ENCODE measurements at regions not wholly inside any gene's neighbourhood (a gene's known extent, or its start where the extent isn't known, plus 50 kb on each side); places are given as distances from the start of the nearest gene placed in this dataset.
A peak's percentile ranks its signal among the peaks of the same experiment; 100 is the strongest.

GRCh38 chr13:88948501-88948900 is 1277.3 kb downstream of the SLITRK5 start:
- WGBS, 3 donors: 66 to 74% (median 67%) methylated on average over 3 of the region's 3 CpGs
- Histone ChIP-seq H3K4me3 (no peak overlapping the region), H3K4me1 (ENCODE audit: insufficient read depth) (no peaks in the 10 kb centered on the region), H3K9me3 (no peaks in the 10 kb centered on the region), H3K27ac (no peak overlapping the region), H3K27me3 (no peaks in the 10 kb centered on the region), H3K36me3 (no peaks in the 10 kb centered on the region)
- TF ChIP-seq EP300 (IDR thresholded peaks at IDR 0.05) (no peak), CTCF (IDR thresholded peaks at IDR 0.05) (no peak), POLR2A (IDR thresholded peaks at IDR 0.05) (no peak)
- intact Hi-C loops (cut with DNase I): no loop called here
- DNase-seq: no peak

GRCh38 chr13:88958821-88959220 is 1287.7 kb downstream of the SLITRK5 start:
- intact Hi-C loops (cut with DNase I): no loop called here
- H3K27ac ChIP-seq: no peak overlapping the region
- H3K4me1 ChIP-seq (ENCODE audit: insufficient read depth): no peaks in the 10 kb centered on the region
- WGBS, 3 donors: 2 to 4% (median 3%) methylated on average over 2 of the region's 2 CpGs
- no peaks in the 10 kb centered on the region for H3K9me3 ChIP-seq
- DNase-seq: peak in 2 of 5 donors; percentile 39 to 43
- no peak for TF ChIP-seq CTCF (IDR thresholded peaks at IDR 0.05)
- TF ChIP-seq EP300 (IDR thresholded peaks at IDR 0.05): no peak
- TF ChIP-seq POLR2A (IDR thresholded peaks at IDR 0.05): no peak
- no peaks in the 10 kb centered on the region for H3K27me3 ChIP-seq
- no peaks in the 10 kb centered on the region for H3K36me3 ChIP-seq
- no peak overlapping the region for H3K4me3 ChIP-seq

GRCh38 chr13:88976466-88976865 is 1305.3 kb downstream of the SLITRK5 start:
- Histone ChIP-seq H3K9me3 (no peaks in the 10 kb centered on the region), H3K36me3 (no peaks in the 10 kb centered on the region), H3K27ac (no peak overlapping the region), H3K4me3 (no peak overlapping the region), H3K4me1 (ENCODE audit: insufficient read depth) (no peaks in the 10 kb centered on the region), H3K27me3 (no peaks in the 10 kb centered on the region)
- no peak for DNase-seq
- TF ChIP-seq POLR2A (IDR thresholded peaks at IDR 0.05) (no peak), CTCF (IDR thresholded peaks at IDR 0.05) (no peak), EP300 (IDR thresholded peaks at IDR 0.05) (no peak)
- WGBS, 3 donors: 48 to 60% (median 53%) methylated on average over 4 of the region's 4 CpGs
- intact Hi-C loops (cut with DNase I): no loop called here

GRCh38 chr13:88978607-88979006 is 1307.4 kb downstream of the SLITRK5 start:
- intact Hi-C loops (cut with DNase I): no loop called here
- Histone ChIP-seq H3K27me3 (no peaks in the 10 kb centered on the region), H3K27ac (no peak overlapping the region), H3K9me3 (no peaks in the 10 kb centered on the region), H3K4me1 (ENCODE audit: insufficient read depth) (no peaks in the 10 kb centered on the region), H3K4me3 (no peak overlapping the region), H3K36me3 (no peaks in the 10 kb centered on the region)
- 75 to 81% (median 80%) methylated on average over 2 of the region's 2 CpGs for WGBS, 3 donors
- no peak for DNase-seq
- TF ChIP-seq EP300 (IDR thresholded peaks at IDR 0.05) (no peak), CTCF (IDR thresholded peaks at IDR 0.05) (no peak), POLR2A (IDR thresholded peaks at IDR 0.05) (no peak)

All from ovary (tissue), 7 donors.